ENCODE measurements at regions not wholly inside any gene's neighbourhood (a gene's known extent, or its start where the extent isn't known, plus 50 kb on each side); places are given as distances from the start of the nearest gene placed in this dataset.
A peak's percentile ranks its signal among the peaks of the same experiment; 100 is the strongest.

DNA sequence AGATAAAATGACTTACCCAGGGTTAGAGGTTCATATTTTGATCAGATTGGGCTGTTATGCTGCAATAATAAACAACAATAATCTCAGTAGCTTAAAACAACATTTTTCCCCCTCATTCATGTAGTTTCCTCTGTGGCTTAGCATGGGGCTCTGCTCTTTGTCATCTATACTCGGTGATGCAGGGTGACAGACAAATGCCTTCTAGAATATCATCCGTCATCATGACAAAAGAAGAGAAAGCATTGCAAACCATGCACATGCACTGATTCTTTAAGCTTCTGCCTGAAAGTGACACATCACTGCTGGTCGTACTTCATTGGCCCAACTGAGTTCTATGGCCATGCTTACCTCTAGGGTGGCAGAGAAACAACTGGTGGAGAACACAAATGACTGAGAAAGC, 58.8 kb upstream of the MAMDC2 start:
- no peaks in the 10 kb centered on the region for H3K9me3 ChIP-seq
- H3K36me3 ChIP-seq = no peaks in the 10 kb centered on the region
- no peaks in the 10 kb centered on the region for H3K27me3 ChIP-seq
- 86 to 90% methylated on average over 3 of the region's 3 CpGs for WGBS, 2 donors
- DNase-seq = no peak
- intact Hi-C loops (cut with DNase I) = no loop called here
- H3K27ac ChIP-seq = no peak overlapping the region
- no peak overlapping the region for H3K4me3 ChIP-seq
- TF ChIP-seq POLR2A (IDR thresholded peaks at IDR 0.05) = no peak
- TF ChIP-seq EP300 (IDR thresholded peaks at IDR 0.05) = no peak
- no peak for TF ChIP-seq POLR2AphosphoS5 (IDR thresholded peaks at IDR 0.05)
- TF ChIP-seq, protein P1, sequence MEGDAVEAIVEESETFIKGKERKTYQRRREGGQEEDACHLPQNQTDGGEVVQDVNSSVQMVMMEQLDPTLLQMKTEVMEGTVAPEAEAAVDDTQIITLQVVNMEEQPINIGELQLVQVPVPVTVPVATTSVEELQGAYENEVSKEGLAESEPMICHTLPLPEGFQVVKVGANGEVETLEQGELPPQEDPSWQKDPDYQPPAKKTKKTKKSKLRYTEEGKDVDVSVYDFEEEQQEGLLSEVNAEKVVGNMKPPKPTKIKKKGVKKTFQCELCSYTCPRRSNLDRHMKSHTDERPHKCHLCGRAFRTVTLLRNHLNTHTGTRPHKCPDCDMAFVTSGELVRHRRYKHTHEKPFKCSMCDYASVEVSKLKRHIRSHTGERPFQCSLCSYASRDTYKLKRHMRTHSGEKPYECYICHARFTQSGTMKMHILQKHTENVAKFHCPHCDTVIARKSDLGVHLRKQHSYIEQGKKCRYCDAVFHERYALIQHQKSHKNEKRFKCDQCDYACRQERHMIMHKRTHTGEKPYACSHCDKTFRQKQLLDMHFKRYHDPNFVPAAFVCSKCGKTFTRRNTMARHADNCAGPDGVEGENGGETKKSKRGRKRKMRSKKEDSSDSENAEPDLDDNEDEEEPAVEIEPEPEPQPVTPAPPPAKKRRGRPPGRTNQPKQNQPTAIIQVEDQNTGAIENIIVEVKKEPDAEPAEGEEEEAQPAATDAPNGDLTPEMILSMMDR (IDR thresholded peaks at IDR 0.05) = no peak
- no peaks in the 10 kb centered on the region for H3K4me1 ChIP-seq

DNA sequence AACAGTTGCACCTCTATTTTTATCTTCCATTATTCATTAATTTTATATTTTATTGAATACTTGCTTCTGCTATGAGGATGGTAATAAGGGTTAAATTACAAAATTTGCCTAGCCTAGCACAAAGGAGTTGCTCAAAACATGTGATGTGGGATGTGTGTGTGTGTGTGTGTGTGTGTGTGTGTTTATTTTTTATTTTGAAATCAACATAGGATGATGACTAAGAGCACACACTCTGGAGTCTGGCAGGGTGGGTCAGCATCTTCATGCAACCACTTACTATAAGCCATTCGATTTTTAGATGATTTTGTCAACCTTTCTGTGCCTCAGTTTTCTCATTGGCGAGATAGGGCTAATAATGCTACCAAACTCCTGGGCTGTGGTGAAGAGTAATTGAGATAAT, 57.7 kb upstream of the MAMDC2 start:
- no peak overlapping the region for H3K4me3 ChIP-seq
- no peaks in the 10 kb centered on the region for H3K4me1 ChIP-seq
- H3K27ac ChIP-seq = no peak overlapping the region
- TF ChIP-seq POLR2A (IDR thresholded peaks at IDR 0.05) = no peak
- TF ChIP-seq, protein P1 (IDR thresholded peaks at IDR 0.05) = no peak
- TF ChIP-seq EP300 (IDR thresholded peaks at IDR 0.05) = no peak
- TF ChIP-seq POLR2AphosphoS5 (IDR thresholded peaks at IDR 0.05) = no peak
- H3K36me3 ChIP-seq = no peaks in the 10 kb centered on the region
- WGBS, 2 donors = 83 to 88% methylated on average over 2 of the region's 2 CpGs
- no peaks in the 10 kb centered on the region for H3K27me3 ChIP-seq
- H3K9me3 ChIP-seq = no peaks in the 10 kb centered on the region
- intact Hi-C loops (cut with DNase I) = no loop called here
- DNase-seq = no peak

DNA sequence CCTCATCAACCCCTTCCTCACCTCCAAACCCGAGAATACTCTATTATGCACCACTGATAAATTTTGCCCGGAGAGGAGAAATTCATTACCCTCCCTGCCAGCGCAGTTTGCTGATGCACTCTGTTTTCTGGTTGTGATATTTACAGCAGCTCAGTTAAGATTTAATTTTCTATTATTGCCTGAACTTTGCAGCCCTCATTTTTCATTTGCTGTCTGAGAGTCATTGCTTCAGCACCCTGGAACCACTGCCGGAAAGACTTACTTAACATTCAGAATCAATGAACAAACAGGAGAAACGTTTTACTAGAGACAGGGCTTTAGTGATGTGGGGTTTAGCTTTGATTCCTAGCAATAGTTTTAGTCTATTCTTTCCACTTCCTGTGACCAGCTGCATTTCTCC, 56.7 kb upstream of the MAMDC2 start:
- intact Hi-C loops (cut with DNase I) = no loop called here
- Histone ChIP-seq H3K4me3 (no peak overlapping the region), H3K27ac (no peak overlapping the region), H3K36me3 (no peaks in the 10 kb centered on the region), H3K9me3 (no peaks in the 10 kb centered on the region), H3K4me1 (no peaks in the 10 kb centered on the region), H3K27me3 (no peaks in the 10 kb centered on the region)
- no peak for DNase-seq
- 54 to 62% methylated on average over 5 of the region's 5 CpGs for WGBS, 2 donors
- TF ChIP-seq POLR2AphosphoS5 (IDR thresholded peaks at IDR 0.05) = no peak

DNA sequence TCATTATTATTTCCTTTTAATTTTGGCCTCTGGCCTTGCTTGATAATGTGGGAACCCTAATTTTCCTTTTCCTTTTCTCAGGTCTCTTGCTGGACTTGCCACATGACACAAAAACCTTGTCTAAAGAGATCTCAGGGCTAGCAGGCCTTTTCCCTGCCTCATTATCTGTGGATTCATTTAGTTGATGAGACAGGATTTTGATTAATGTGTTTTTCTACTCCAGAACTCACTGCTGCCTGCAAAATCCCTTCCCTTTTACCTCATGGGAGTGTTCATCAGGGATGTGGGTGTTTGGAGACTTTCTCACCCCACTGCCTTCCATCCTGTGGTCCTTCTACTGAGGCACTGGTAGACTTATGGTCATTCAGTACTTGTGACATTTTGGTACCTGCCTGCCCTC, 56.2 kb upstream of the MAMDC2 start:
- no peaks in the 10 kb centered on the region for H3K4me1 ChIP-seq
- no peak for DNase-seq
- no peak for TF ChIP-seq POLR2AphosphoS5 (IDR thresholded peaks at IDR 0.05)
- no peak for TF ChIP-seq EP300 (IDR thresholded peaks at IDR 0.05)
- no peak for TF ChIP-seq POLR2A (IDR thresholded peaks at IDR 0.05)
- TF ChIP-seq, protein P1 (IDR thresholded peaks at IDR 0.05) = no peak
- no peaks in the 10 kb centered on the region for H3K9me3 ChIP-seq
- H3K36me3 ChIP-seq = no peaks in the 10 kb centered on the region
- intact Hi-C loops (cut with DNase I) = no loop called here
- H3K27me3 ChIP-seq = no peaks in the 10 kb centered on the region
- no peak overlapping the region for H3K4me3 ChIP-seq
- peak overlapping the region in 1 of 4 donors; percentile 10 for H3K27ac ChIP-seq

DNA sequence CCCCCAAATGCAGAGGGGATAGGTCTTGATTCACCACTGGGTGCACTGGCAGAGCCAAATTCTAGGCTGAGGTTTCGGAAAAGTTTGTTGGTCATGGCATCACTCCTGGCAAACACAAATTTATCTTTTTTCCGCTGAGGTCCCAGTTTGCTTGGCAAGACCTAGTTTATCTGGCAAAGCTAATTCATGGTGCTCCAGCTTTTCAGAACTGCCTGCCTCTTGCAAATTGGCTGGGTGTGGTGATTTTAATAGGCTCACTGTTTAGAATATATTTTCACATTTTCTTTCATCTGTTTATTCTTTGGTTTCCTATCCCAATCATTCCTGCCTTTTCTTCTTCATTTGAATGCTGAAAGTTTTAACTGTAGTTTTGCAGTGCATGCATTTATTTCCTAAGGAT, 50.5 kb upstream of the MAMDC2 start:
- Histone ChIP-seq H3K27me3 (no peaks in the 10 kb centered on the region), H3K9me3 (no peaks in the 10 kb centered on the region), H3K4me1 (no peaks in the 10 kb centered on the region), H3K27ac (no peak overlapping the region), H3K4me3 (no peak overlapping the region), H3K36me3 (no peaks in the 10 kb centered on the region)
- TF ChIP-seq POLR2A (IDR thresholded peaks at IDR 0.05) (no peak), EP300 (IDR thresholded peaks at IDR 0.05) (no peak), POLR2AphosphoS5 (IDR thresholded peaks at IDR 0.05) (no peak)
- TF ChIP-seq, protein P1 (IDR thresholded peaks at IDR 0.05) = no peak
- intact Hi-C loops (cut with DNase I) = loop anchor here (5.0 kb wide), 1 partner anchor 114 kb away; no protein-coding TSS in a partner anchor
- 85 to 88% methylated on average over 2 of the region's 2 CpGs for WGBS, 2 donors
- no peak for DNase-seq
